ENCODE measurements at regions not wholly inside any gene's neighbourhood (a gene's known extent, or its start where the extent isn't known, plus 50 kb on each side); places are given as distances from the start of the nearest gene placed in this dataset.

DNA sequence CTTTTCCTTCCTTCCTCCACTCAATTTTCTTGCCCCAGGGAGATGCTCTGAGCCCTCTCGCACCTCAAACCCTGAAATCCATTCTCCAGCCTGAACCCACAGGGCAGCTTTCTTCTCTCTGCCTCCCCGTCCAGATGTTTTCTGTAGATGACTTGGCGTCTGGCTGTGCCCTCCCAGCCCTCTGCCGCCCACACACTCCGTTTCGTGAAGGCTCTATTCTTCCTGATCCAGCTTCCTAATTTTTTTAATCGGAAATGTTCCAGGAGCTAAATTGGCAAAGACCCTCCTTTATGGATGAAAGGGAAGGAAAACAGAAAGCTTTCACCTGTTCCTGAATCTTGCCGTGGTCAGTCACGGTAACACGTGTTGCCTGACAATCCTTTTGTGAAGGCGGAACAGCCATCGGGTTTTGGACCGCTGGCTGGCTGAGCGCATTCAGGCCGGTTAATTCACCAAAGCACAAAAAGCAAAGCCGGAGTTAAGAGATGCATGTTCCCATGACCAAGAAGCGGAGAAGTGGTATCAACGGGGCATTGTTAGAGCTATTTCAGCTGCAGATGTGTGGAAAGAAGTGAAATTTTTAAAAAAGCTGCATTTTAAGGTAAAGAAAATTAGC, 70.2 kb upstream of the FBRSL1 start:
- TF ChIP-seq, protein P1, sequence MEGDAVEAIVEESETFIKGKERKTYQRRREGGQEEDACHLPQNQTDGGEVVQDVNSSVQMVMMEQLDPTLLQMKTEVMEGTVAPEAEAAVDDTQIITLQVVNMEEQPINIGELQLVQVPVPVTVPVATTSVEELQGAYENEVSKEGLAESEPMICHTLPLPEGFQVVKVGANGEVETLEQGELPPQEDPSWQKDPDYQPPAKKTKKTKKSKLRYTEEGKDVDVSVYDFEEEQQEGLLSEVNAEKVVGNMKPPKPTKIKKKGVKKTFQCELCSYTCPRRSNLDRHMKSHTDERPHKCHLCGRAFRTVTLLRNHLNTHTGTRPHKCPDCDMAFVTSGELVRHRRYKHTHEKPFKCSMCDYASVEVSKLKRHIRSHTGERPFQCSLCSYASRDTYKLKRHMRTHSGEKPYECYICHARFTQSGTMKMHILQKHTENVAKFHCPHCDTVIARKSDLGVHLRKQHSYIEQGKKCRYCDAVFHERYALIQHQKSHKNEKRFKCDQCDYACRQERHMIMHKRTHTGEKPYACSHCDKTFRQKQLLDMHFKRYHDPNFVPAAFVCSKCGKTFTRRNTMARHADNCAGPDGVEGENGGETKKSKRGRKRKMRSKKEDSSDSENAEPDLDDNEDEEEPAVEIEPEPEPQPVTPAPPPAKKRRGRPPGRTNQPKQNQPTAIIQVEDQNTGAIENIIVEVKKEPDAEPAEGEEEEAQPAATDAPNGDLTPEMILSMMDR (IDR thresholded peaks at IDR 0.05; ENCODE audit: low read depth, low read length), result no peak
- H3K9me3 ChIP-seq (ENCODE audit: control insufficient read depth, insufficient read depth, low read length), result peaks cover 13% of the 10 kb centered on the region
- peaks cover 16% of the 10 kb centered on the region for H3K27me3 ChIP-seq (ENCODE audit: control insufficient read depth, insufficient read depth, low read length)
- DNase-seq (ENCODE audit: low read depth, low spot score), result no peak
- POLR2A ChIA-PET, result interaction anchor here (0.7 kb wide), 2 partner anchors 104 to 134 kb away, joined by 3 to 4 read pairs; no protein-coding TSS in a partner anchor
- no peak overlapping the region for H3K4me3 ChIP-seq (ENCODE audit: low read depth, low read length)
- CTCF ChIA-PET, result interaction anchor here (1.0 to 2.2 kb wide), 2 partner anchors 195 to 219 kb away, joined by 3 to 9 read pairs; no protein-coding TSS in a partner anchor
- H3K27ac ChIP-seq (ENCODE audit: low read depth, low read length), result no peak overlapping the region

DNA sequence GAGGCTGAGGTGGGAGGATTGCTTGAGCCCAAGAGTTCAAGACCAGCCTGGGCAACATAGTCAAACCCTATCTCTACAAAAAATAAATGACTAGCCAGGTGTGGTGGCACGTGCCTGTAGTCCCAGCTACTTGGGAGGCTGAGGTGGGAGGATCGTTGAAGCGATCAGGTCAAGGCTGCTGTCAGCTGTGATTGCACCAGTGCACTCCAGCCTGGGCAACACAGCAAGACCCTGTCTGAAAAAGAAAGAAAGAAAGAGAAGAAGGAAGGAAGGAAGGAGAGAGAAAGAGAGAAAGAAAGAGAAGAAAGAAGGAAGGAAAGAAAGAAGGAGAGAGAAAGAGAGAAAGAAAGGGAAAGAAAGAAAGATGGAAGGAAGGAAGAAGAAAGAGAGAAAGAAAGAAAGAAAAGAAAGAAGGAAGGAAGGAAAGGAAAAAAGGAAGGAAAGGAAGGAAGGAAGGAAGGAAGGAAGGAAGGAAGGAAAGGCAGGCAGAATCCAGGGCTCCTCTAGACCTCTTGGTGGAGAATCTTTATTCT, 71.5 kb upstream of the FBRSL1 start:
- ChIA-PET CTCF (interaction anchor here (2.2 kb wide), 1 partner anchor 196 kb away, joined by 9 read pairs; no protein-coding TSS in a partner anchor), POLR2A (no interaction called here)
- Histone ChIP-seq H3K9me3 (ENCODE audit: control insufficient read depth, insufficient read depth, low read length) (peaks cover 5% of the 10 kb centered on the region; the same call in 1 of the 2 replicates), H3K27me3 (ENCODE audit: control insufficient read depth, insufficient read depth, low read length) (peaks cover 16% of the 10 kb centered on the region), H3K27ac (ENCODE audit: low read depth, low read length) (no peak overlapping the region), H3K4me3 (ENCODE audit: low read depth, low read length) (no peak overlapping the region)
- TF ChIP-seq, protein P1 (IDR thresholded peaks at IDR 0.05; ENCODE audit: low read depth, low read length), result no peak
- no peak for DNase-seq (ENCODE audit: low read depth, low spot score)

DNA sequence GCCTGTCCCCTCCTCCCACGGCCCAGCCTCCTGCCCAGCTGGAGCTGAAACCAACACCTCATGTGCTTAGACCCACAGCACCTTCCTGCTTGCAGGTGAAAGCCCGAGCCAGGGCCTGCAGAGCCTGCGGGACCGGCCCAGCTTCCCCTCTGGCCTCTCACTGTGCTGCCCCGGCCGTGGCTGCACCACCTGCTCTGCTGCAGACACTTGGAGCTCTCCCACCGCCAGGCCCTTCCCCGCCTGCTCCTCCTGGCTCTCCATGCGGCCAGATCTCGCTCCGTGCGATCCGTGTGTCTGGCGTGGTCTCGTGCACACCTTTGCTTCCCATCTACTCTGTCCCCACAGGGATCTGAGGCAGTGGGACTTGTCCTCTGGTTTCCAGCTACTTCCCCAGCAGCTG, 72.2 kb upstream of the FBRSL1 start:
- peaks cover 16% of the 10 kb centered on the region for H3K27me3 ChIP-seq (ENCODE audit: control insufficient read depth, insufficient read depth, low read length)
- no peak overlapping the region for H3K4me3 ChIP-seq (ENCODE audit: low read depth, low read length)
- no peak overlapping the region for H3K27ac ChIP-seq (ENCODE audit: low read depth, low read length)
- CTCF ChIA-PET, result interaction anchor here (4.2 kb wide), 1 partner anchor 198 kb away, joined by 59 read pairs; no protein-coding TSS in a partner anchor
- TF ChIP-seq, protein P1 (IDR thresholded peaks at IDR 0.05; ENCODE audit: low read depth, low read length), result no peak
- no peaks in the 10 kb centered on the region; the same call in 1 of the 2 replicates for H3K9me3 ChIP-seq (ENCODE audit: control insufficient read depth, insufficient read depth, low read length)
- DNase-seq (ENCODE audit: low read depth, low spot score), result no peak
- POLR2A ChIA-PET, result no interaction called here

DNA sequence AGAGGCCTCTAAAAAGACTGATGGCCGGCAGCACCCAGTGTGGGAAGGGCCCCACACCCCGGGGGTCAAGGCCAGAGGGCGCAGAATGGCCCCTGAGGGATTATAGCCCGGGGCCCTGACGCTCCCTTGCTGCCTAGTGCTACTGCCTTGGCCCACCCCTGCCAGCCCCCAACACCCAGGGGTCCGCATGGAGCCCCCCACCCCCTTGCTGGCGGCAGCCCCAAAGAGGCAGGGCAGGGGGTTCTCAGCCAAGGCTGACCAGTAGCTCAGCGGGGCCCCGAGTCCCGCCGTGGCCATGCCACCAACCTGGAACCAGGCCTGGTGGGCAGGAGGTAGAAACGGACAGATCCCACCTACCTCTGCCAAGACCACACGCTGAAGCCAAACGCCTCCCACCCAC, 73.1 kb upstream of the FBRSL1 start:
- Histone ChIP-seq H3K27ac (ENCODE audit: low read depth, low read length) (no peak overlapping the region), H3K9me3 (ENCODE audit: control insufficient read depth, insufficient read depth, low read length) (no peaks in the 10 kb centered on the region; the same call in 1 of the 2 replicates), H3K27me3 (ENCODE audit: control insufficient read depth, insufficient read depth, low read length) (peaks cover 15% of the 10 kb centered on the region), H3K4me3 (ENCODE audit: low read depth, low read length) (no peak overlapping the region)
- ChIA-PET CTCF (interaction anchor here (4.2 kb wide), 1 partner anchor 198 kb away, joined by 59 read pairs; no protein-coding TSS in a partner anchor), POLR2A (no interaction called here)
- no peak for DNase-seq (ENCODE audit: low read depth, low spot score)
- TF ChIP-seq, protein P1 (IDR thresholded peaks at IDR 0.05; ENCODE audit: low read depth, low read length), result no peak

DNA sequence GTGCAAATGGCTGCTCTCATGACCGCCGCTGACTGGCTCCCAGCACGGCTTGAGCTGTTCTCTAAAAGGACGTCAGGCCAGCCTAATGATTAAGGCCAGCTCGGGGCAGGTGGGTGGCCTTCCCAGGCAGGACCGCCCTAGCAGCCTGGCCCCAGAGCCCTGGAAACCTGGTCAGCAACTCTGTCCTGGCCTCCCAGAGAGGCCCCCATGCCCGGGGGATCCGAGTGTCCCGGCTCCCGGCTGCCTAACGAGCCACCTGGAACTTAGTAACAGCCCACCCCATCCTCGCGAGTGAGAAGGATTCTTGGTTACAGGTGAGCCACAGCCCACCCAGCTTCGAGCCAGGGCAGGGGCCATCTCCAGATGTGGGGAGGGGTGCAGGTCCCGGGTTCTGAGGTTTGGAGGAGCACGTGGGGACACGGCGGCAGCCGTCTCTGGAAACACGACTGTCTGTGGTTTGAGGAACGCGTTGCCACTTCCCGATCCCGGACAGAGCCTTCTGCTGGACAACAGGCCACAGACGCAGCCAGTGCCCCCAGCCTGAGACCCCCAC, 73.8 kb upstream of the FBRSL1 start:
- H3K9me3 ChIP-seq (ENCODE audit: control insufficient read depth, insufficient read depth, low read length), result peaks cover 1% of the 10 kb centered on the region; the same call in 1 of the 2 replicates
- POLR2A ChIA-PET, result no interaction called here
- CTCF ChIA-PET, result interaction anchor here (1.4 to 4.2 kb wide), 5 partner anchors 108 to 206 kb away, joined by 5 to 59 read pairs (median 6); partner anchors contain the start of gene LRCOL1
- DNase-seq (ENCODE audit: low read depth, low spot score), result no peak
- no peak overlapping the region for H3K4me3 ChIP-seq (ENCODE audit: low read depth, low read length)
- H3K27me3 ChIP-seq (ENCODE audit: control insufficient read depth, insufficient read depth, low read length), result peaks cover 12% of the 10 kb centered on the region
- no peak overlapping the region for H3K27ac ChIP-seq (ENCODE audit: low read depth, low read length)
- TF ChIP-seq, protein P1 (IDR thresholded peaks at IDR 0.05; ENCODE audit: low read depth, low read length), result no peak

All from AG04450 (cell line).